Spleen (tissue), 11 donors: ENCODE measurements at regions not wholly inside any gene's neighbourhood (a gene's known extent, or its start where the extent isn't known, plus 50 kb on each side); places are given as distances from the start of the nearest gene placed in this dataset.

Experiments
- DNase-seq: peaks from one replicate; pipeline ENCODE4 v3.0.0-alpha.2; 2020
- H3K27ac ChIP-seq, 8 donors: fragments of 200-600 bp; sonication (generic) in 7 of 8; 1 replicate in 4 of 8; 2 replicates in 4 of 8; pipeline versions ENCODE4 v1.5.0 to v1.8.0; 2016 to 2021; ENCODE audit warnings: inconsistent platforms in 4 of 8, mild to moderate bottlenecking in 4 of 8, moderate library complexity in 1 of 8
- H3K27me3 ChIP-seq, 7 donors: fragments of 200-600 bp; sonication (generic) in 6 of 7; replicated peaks in 1 of 7; 1 replicate in 4 of 7; 2 replicates in 3 of 7; pipeline versions ENCODE4 v1.5.0 to v1.8.0; 2016 to 2021; ENCODE audit warnings: inconsistent platforms in 3 of 7, mild to moderate bottlenecking in 1 of 7
- H3K36me3 ChIP-seq, 6 donors: fragments of 200-600 bp; sonication (generic) in 5 of 6; 1 replicate in 4 of 6; 2 replicates in 2 of 6; pipeline versions ENCODE4 v1.5.0 to v1.8.0; 2016 to 2021; ENCODE audit warnings: inconsistent platforms in 2 of 6
- H3K4me1 ChIP-seq, 6 donors: fragments of 200-600 bp; sonication (generic) in 5 of 6; 1 replicate in 3 of 6; 2 replicates in 3 of 6; pipeline versions ENCODE4 v1.5.0 to v1.8.0; 2016 to 2021; ENCODE audit warnings: inconsistent platforms in 3 of 6
- H3K4me3 ChIP-seq, 8 donors: fragments of 200-600 bp; sonication (generic) in 7 of 8; 1 replicate in 4 of 8; 2 replicates in 4 of 8; pipeline versions ENCODE4 v1.5.0 to v1.8.0; 2016 to 2021; ENCODE audit warnings: inconsistent platforms in 4 of 8, mild to moderate bottlenecking in 4 of 8, moderate library complexity in 2 of 8
- H3K9me3 ChIP-seq, 8 donors: fragments of 200-600 bp; sonication (generic) in 7 of 8; 1 replicate in 4 of 8; 2 replicates in 4 of 8; pipeline versions ENCODE4 v1.5.0 to v1.8.0; 2016 to 2021; ENCODE audit warnings: inconsistent platforms in 4 of 8
- CTCF ChIP-seq, 11 experiments: fragments of 200-600 bp in 7 of 11; fragments of 450-650 bp in 4 of 11; sonication (generic) in 4 of 11; IDR thresholded peaks in 8 of 11; conservative IDR thresholded peaks in 3 of 11; 1 replicate in 7 of 11; 2 replicates in 4 of 11; pipeline versions ENCODE4 v1.4.0 to v1.8.0; 2016 to 2021; ENCODE audit warnings: antibody characterized with exemption in 11 of 11, inconsistent platforms in 4 of 11, mild to moderate bottlenecking in 1 of 11
- POLR2A ChIP-seq, 3 donors: fragments of 450-650 bp; IDR thresholded peaks; one replicate each; pipeline ENCODE4 v1.5.1; 2017; ENCODE audit warnings: antibody characterized with exemption in 3 of 3, mild to moderate bottlenecking in 1 of 3
- POLR2AphosphoS5 ChIP-seq, 3 donors: sonication (generic); formaldehyde crosslinking; IDR thresholded peaks; one replicate each; pipeline ENCODE4 v1.5.1; 2017; ENCODE audit warnings: antibody characterized with exemption in 3 of 3
- WGBS, 5 donors: extraction: QIAGEN DNeasy Blood & Tissue Kit in 3 of 5; methylation state at CpG; one replicate each; pipeline versions ENCODE4 v1.1.5 to v1.1.7; 2013 to 2018; 5-methylcytosine and 5-hydroxymethylcytosine counted together
- intact Hi-C: fragments of 100-400 bp; cut with DNase I; formaldehyde crosslinking; loops from one replicate; pipeline ENCODE4 v1.15.0; 2023; ENCODE audit warnings: low total_unique reads
- donor health status: healthy with polysubstance abuse.
- donor health status: DM: no; HTN: no; CAD: no; lungs with moderate emphysema.
- donor health status: DM: no; HTN: no; CAD: no.
- donor health status: Bipolar disorder and iron deficiency.
- donor health status: healthy.
- donor health status: DM: no; HTN: no; CAD: no.
- donor health status: DM: yes; HTN: yes; CAD: no.

- intact Hi-C loops, result no loop called here
- Histone ChIP-seq H3K27ac (no peak overlapping the region), H3K9me3 (no peaks in the 10 kb centered on the region), H3K36me3 (no peaks in the 10 kb centered on the region), H3K4me1 (no peaks in the 10 kb centered on the region), H3K4me3 (no peak overlapping the region), H3K27me3 (no peaks in the 10 kb centered on the region)
- DNase-seq, result no peak
- TF ChIP-seq POLR2AphosphoS5 (IDR thresholded peaks at IDR 0.05), result no peak
- no peak for TF ChIP-seq POLR2A (IDR thresholded peaks at IDR 0.05)
- TF ChIP-seq CTCF (IDR thresholded peaks at IDR 0.05 in 8 of 11, conservative IDR thresholded peaks at IDR 0.05 in 3 of 11), result no peak
- 50 to 70% (median 61%) methylated on average over 5 of the region's 5 CpGs for WGBS, 5 donors
Measured at GRCh38 chr14:80105488-80105994, 105.8 kb downstream of the DIO2 start.

GRCh38 chr14:80101835-80102234, 109.5 kb downstream of the DIO2 start:
- H3K9me3 ChIP-seq, result peaks cover 0 to 5% (median under 1%) of the 10 kb centered on the region in 8 donors

GRCh38 chr14:80100681-80101080, 110.6 kb downstream of the DIO2 start:
- no peak for DNase-seq
- Histone ChIP-seq H3K27me3 (no peaks in the 10 kb centered on the region), H3K27ac (no peak overlapping the region), H3K4me3 (no peak overlapping the region), H3K36me3 (no peaks in the 10 kb centered on the region), H3K9me3 (peaks cover 0 to 11% (median 3%) of the 10 kb centered on the region in 8 donors), H3K4me1 (no peaks in the 10 kb centered on the region)
- intact Hi-C loops, result no loop called here
- TF ChIP-seq CTCF (IDR thresholded peaks at IDR 0.05 in 8 of 11, conservative IDR thresholded peaks at IDR 0.05 in 3 of 11) (no peak), POLR2AphosphoS5 (IDR thresholded peaks at IDR 0.05) (no peak), POLR2A (IDR thresholded peaks at IDR 0.05) (no peak)
- WGBS, 5 donors, result 82 to 85% (median 84%) methylated on average over 7 of the region's 7 CpGs

More at GRCh38 chr14:80101835-80102234, 109.5 kb downstream of the DIO2 start:
- Histone ChIP-seq H3K27ac (no peak overlapping the region), H3K4me3 (no peak overlapping the region), H3K4me1 (no peaks in the 10 kb centered on the region), H3K36me3 (no peaks in the 10 kb centered on the region), H3K27me3 (no peaks in the 10 kb centered on the region)
- no peak for TF ChIP-seq POLR2AphosphoS5 (IDR thresholded peaks at IDR 0.05)
- no peak for TF ChIP-seq CTCF (IDR thresholded peaks at IDR 0.05 in 8 of 11, conservative IDR thresholded peaks at IDR 0.05 in 3 of 11)
- no peak for TF ChIP-seq POLR2A (IDR thresholded peaks at IDR 0.05)
- intact Hi-C loops, result no loop called here
- DNase-seq, result no peak

GRCh38 chr14:80095623-80096022, 115.7 kb downstream of the DIO2 start:
- 87 to 92% (median 89%) methylated on average over 4 of the region's 4 CpGs for WGBS, 5 donors

More at GRCh38 chr14:80095623-80096022, 115.7 kb downstream of the DIO2 start:
- no peak for DNase-seq
- Histone ChIP-seq H3K27ac (no peak overlapping the region), H3K9me3 (peaks cover 0 to 16% (median 3%) of the 10 kb centered on the region in 8 donors), H3K4me3 (no peak overlapping the region), H3K4me1 (no peaks in the 10 kb centered on the region), H3K27me3 (no peaks in the 10 kb centered on the region), H3K36me3 (no peaks in the 10 kb centered on the region)
- intact Hi-C loops, result no loop called here
- TF ChIP-seq POLR2A (IDR thresholded peaks at IDR 0.05), result no peak
- TF ChIP-seq CTCF (IDR thresholded peaks at IDR 0.05 in 8 of 11, conservative IDR thresholded peaks at IDR 0.05 in 3 of 11), result no peak
- no peak for TF ChIP-seq POLR2AphosphoS5 (IDR thresholded peaks at IDR 0.05)
